ENCODE measurements at regions not wholly inside any gene's neighbourhood (a gene's known extent, or its start where the extent isn't known, plus 50 kb on each side); places are given as distances from the start of the nearest gene placed in this dataset.

GRCh38 chr16:75787440-75787839 is 61.1 kb upstream of the CPHXL start:
- TF ChIP-seq GLIS3 (CRISPR knock-in tag; IDR thresholded peaks at IDR 0.05) (no peak), BACH2 (CRISPR knock-in tag; IDR thresholded peaks at IDR 0.05; ENCODE audit: borderline replicate concordance) (no peak), PATZ1 (CRISPR knock-in tag; IDR thresholded peaks at IDR 0.05; ENCODE audit: borderline replicate concordance) (no peak), ZNF70 (CRISPR knock-in tag; IDR thresholded peaks at IDR 0.05) (no peak), ISL1 (CRISPR knock-in tag; IDR thresholded peaks at IDR 0.05) (no peak), ZFP30 (CRISPR knock-in tag; IDR thresholded peaks at IDR 0.05) (no peak), ZFP3 (CRISPR knock-in tag; IDR thresholded peaks at IDR 0.05) (no peak)
